Hematopoietic multipotent progenitor cell treated with erythropoietin and hydrocortisone succinate and interleukin-3 and kit ligand, for 15 days (in vitro differentiated cells): ENCODE measurements at regions not wholly inside any gene's neighbourhood (a gene's known extent, or its start where the extent isn't known, plus 50 kb on each side); places are given as distances from the start of the nearest gene placed in this dataset.
"Not testable (repeated sequence)": the region's sequence is repeated elsewhere in the genome, so short reads cannot be mapped to it uniquely, and the experiment has no call there.

ENCODE experiments used
- DNase-seq: peaks from one replicate; pipeline ENCODE4 v3.0.0-alpha.2; 2015; ENCODE audit warnings: low spot score

DNA sequence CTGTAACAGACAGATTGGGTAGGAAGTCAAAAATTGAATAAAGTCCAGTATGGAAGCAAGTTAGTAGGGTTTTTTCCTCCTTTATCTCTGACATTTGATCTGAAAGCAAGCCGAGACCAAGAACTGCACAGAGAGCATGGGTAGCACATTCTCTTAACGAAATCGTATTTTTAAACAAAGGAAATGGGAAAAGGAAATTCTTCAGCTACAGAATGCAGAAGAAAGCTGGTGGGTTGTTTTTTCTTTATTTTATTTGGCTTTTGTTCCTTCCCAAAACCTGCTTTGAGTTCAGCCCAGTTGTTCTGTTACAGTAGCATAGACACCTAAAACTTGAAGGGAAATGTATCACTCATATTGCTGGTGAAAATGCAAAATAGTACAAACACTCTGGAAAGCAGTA is 397.0 kb downstream of the GBE1 start:
- no peak for DNase-seq

DNA sequence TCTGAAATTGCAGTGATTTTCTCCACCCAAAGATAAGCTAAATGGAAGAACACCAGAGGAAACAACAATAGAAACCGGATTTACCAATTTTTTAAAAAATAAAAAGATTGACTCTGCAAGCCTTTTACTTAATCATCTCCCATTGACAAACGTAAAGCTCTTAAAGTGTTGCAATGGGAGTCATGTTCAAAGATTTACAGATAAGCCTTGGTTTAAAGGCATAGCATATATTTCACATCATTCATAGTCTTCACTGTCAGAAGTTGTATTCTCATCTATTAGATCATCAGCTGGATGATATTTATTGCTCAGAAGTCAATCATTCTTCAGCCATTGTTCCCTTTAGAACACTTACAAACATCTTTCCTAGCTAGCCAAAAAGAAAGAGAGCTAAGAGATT is 397.6 kb downstream of the GBE1 start:
- no peak for DNase-seq

- DNase-seq: no peak
Measured at GRCh38 chr3:81354119-81354518, 407.3 kb downstream of the GBE1 start.

- no peak for DNase-seq
Measured at GRCh38 chr3:81352867-81353266, 408.6 kb downstream of the GBE1 start.

DNA sequence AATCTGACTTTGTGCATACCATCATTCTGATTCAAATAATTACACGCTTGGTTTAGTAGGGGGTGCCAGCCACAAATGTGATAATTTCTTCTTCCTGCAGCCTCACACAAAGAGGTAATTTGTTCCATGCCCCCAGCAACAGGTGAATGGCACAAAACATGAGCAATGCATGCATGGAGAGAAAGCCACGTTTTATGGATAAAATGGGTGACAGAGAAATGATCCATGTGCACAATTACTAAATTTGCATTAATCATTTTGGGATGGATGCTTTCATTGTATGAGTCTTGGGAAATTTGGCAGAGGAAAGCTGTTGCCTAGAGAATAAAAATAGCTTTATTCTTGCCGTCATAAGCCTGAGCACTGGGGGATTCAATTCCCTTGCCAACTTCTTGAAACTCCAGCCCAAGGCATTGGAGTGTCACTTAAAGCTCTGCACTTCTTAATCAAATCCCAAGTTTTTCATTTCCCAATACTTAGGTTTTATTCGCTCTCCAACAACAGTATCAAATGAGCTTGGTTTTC is 411.6 kb downstream of the GBE1 start:
- DNase-seq: no peak

DNA sequence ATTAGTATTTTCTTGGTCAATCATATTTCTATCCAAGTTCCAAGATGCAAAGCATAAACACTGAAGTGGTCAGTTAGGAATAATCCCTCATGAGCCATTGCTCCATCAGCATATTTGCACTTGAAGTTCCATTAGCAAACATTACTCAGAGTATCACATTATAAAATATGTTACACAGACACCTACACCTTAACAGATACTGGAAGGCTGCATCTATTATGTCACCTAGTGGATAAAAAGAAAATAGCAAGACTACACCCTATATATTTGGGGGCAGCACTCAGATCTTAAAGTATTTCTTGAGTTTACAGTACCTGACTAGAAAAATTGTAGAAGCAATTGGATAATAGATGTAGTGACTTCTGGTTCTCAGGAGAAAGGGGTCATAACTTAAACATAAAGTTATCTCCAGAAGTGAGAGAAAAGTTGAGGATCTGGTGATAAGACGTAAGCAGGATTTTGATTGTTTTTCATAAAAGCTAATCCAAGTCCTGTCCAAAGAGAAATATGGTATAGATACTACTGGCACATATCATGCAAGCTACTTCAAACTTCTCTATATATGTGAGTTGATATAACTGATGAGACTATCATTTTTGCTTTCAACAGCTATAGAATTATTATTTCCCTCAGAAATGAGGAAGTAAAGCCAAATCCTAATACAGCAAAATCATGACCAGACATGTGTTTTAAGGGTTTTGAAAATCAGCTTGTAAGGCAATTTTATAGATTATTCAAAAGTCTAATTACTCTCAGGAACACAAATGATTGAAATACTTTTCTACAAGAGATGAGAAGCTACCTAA is 422.2 kb downstream of the GBE1 start:
- DNase-seq: no peak

GRCh38 chr3:81336470-81336869 is 425.0 kb downstream of the GBE1 start:
- no peak for DNase-seq

DNA sequence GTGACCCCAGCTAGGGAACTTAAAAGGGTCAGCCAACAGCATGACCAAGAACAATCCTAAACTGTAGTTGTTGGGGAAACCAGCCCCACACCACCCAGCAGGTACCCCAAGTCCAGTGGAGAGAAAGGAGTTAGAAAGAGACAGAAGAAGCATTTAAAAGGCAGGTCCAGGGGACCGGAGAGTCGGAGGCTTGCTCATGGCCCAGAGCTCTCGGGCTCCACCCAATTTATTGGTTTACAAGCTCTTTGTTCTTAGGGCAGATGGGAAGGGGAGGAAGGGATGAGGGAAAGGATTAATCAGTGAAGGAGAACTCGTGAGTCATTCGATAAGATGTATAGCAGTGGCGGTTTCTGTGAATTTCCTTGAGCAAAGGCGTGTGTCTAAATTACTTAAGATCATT is 431.6 kb downstream of the GBE1 start:
- not testable (repeated sequence) for DNase-seq

- no peak for DNase-seq
Measured at GRCh38 chr3:81326245-81326644, 435.2 kb downstream of the GBE1 start.

DNA sequence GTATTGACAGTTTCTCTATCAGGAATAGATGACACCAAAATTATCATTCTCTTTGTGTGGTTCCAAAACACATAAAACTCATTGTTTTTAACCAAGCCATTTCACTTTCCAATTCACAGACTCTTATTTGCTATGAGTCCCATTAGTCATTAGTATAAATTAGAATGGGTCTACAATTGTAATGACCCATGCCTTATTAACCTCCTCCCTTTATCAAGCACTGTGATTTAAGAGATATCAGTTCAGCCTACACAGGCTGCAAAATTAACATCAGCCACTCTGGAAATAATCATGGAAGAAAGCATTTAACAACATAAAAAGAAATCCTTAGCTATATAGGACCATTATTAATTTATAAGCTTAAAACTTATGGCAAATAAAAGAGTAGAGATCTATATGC is 440.6 kb downstream of the GBE1 start:
- DNase-seq: no peak

DNA sequence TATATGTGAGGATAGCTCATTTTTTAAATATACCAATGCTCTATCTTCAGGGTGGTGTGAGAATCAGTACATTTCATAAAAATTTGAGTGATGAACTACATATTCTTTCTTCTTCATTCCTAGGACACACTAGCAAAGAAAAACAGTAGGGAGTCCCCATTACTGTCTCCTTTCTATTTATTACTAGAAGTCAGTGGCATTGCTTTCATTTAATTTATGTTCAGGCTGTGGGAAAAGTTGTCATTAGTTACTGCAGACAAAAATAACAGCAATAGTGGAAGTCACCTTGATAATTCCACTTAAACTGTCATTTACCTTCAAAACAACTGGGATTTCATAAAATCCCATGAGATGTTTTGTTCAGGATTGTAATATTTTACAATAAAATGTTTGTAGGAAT is 446.4 kb downstream of the GBE1 start:
- DNase-seq: no peak

DNA sequence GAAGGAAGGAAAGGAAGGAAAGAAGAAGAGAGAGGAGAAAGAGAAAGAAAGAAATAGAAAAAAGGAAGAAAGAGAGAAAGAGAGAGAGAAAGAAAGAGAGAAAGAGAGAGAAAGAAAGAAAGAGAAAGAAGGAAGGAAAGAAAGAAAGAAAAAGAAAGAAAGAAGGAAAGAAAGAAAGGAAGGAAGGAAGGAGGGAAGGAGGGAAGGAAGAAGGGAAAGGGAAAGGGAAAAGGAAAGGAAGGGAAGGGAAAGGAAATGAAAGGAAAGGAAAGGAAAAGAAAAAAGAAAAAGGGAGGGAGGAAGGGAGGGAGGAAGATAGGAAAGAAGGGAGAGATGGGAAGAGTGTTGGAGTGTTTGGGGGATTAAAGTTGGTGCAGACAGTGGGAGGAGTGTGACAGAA is 450.1 kb downstream of the GBE1 start:
- DNase-seq: no peak

DNA sequence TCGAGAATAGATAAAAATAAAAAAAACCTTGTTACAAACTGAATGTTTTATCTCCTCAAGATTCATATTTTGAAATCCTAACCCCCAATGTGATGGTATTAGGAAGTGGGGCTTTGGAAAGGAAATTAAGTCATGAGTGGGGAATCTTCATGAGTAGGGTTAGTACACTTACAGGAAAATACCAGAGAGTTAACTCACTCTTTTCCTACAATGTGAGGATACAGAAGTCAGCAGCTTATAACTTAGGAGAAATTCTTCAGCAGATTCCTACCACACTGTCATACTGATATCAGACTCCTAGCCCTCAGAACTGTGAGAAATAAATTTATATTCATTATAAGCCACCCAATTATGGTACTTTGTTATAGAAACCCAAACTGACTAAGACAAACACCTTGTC is 453.1 kb downstream of the GBE1 start:
- no peak for DNase-seq

DNA sequence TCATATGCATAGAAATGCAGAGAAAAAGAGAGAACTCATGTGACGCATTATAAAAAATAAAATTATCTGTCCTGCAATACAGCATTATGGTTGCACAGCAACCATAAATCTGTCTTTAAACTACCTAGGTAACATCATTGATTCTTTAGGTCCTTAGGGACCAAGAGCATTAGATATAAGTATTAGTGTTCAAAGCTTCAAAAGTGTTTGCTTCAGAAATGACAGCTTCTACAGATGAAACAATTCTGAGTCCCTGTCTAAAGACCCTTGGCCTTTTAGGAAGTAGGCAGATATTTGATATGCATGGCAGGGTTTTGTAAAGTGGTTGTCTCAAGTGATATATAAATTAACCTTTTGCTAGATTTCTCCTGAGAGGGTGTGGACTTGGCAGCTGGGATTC is 454.2 kb downstream of the GBE1 start:
- no peak for DNase-seq

- DNase-seq: no peak
Measured at GRCh38 chr3:81303321-81303720, 458.1 kb downstream of the GBE1 start.

- peak; percentile 19 for DNase-seq
Measured at GRCh38 chr3:81302045-81302444, 459.4 kb downstream of the GBE1 start.

GRCh38 chr3:81301230-81301629 is 460.2 kb downstream of the GBE1 start:
- no peak for DNase-seq

DNA sequence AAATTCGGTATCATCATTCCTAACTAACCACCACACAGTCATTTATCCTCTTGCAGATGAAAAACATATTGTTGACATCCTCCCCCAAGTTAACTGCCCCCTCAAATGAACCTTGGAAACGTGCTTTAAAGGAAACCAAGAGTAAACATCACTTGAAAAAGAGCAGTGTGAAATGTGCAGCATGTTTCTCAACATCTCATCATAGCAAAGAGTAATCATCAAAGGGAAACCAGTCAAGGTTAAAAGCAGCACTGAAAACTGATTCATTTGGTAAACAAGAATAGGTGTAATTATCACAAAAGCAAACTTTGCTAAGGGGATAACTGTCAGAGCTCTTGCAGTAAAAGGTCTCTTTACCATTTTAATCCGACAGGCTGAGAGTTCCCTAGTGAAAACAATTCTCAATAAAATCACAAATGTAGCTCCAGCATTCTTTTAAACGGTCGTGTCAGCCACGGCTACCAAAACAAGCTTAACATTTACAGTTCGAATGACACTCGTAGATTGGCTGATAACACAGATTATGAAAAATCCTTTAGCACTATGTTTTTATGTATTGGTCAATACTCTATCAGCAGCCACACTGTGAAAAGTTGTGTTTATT is 461.0 kb downstream of the GBE1 start:
- no peak for DNase-seq

DNA sequence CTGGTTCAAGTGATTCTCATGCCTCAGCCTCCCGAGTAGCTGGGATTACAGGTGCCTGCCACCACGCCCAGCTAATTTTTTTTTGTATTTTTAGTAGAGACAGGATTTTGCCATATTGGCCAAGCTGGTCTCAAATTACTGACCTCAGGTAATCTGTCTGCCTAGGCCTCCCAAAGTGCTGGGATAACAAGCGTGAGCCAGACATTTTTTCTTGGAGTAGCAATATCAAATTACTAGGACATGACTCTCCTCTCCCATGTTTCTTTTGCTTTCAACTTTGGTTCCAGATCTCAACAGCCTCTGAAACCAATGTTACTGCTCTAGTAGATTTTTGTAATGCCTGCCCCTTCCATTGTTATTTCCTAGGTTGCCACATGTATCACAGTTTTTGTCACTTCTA is 462.0 kb downstream of the GBE1 start:
- DNase-seq: no peak

DNA sequence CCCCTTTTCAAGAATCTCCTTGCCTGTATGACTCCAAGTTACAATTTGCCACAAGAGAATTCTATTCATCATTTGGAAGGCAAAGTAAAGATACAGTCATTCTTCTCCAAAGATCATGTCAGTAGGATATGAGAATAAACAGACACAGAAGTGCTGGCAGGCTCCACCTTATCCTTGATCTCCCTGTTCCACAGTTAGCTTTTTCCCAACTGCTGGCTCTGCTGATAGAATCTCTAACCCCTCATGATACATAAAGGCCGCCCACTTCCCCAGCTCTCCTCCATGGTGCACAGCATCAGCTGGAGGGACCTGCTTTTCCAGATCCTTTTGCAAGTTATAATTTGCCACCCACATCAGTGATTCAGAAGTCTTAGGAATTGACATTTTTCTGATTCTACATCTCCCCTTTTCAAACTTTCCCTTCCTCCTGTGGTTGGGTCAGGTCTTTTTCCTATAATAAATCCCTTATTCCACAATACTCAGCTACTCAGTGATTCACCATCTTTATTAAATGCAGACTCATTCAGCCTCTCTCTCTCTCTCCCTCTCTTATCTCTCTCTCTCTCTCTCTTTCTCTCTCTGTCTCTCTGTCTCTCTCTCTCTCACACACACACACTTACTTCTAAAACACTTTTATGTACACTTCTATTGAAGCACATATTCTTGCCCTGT is 465.4 kb downstream of the GBE1 start:
- DNase-seq: no peak

DNA sequence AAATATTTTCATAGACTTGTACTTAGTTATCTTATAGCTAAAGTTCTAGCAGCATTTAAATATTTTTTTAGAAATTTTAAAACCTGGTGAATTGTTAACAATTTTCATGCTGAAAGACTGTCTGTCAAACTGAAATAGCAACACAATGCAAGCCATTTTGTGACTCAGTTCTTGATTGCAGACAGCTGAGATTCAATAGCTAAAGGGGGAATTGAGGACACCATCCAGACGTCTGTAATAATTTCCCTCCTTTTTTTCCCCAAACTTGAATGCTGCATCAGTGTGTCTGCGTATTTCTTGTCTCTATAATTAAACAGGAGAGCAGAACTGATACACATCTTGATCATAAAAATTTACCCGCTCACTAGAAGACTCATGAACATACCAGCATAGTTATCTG is 468.3 kb downstream of the GBE1 start:
- no peak for DNase-seq

GRCh38 chr3:81291586-81291985 is 469.9 kb downstream of the GBE1 start:
- no peak for DNase-seq

DNA sequence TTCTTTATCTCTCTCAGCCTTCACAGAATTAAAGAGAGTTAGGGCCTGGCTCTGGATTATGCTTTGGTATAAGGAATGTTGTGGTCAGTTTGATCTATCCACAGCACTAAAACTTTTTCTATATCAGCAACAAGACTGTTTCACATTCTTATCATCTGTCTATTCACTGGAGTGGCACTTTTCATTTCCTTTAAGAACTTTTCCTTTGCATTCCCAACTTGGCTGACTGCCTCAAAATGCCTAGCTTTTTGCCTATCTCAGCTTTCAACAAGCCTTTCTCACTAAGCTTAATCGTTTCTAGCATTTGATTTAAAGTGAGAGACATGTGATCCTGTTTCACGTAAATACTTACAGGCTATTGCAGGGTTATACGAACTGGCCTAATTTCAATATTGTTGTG is 471.8 kb downstream of the GBE1 start:
- DNase-seq: no peak
